K562 (cell line): ENCODE measurements at regions not wholly inside any gene's neighbourhood (a gene's known extent, or its start where the extent isn't known, plus 50 kb on each side); places are given as distances from the start of the nearest gene placed in this dataset.

Source experiments
- ATAC-seq: fragments of 200-7000 bp; cut with Tn5 transposase; 3 replicates; pipeline ENCODE4 v1.9.1; 2020; ENCODE audit warnings: moderate library complexity
- BruUV-seq: library from RNA; stranded (reverse); fragments of 400-500 nt; replicated peaks from 2 replicates; lab custom pipeline; 2021; lab: Mats Ljungman, UMichigan
- CTCF ChIA-PET: fragments of 300-600 bp; formaldehyde crosslinking; extraction: SDS; loops from one replicate; lab custom pipeline; 2021; ENCODE audit warnings: low intra/inter-chr PET ratio; lab: Yijun Ruan, JAX
- POLR2A ChIA-PET: fragments of 300-600, 350-650 bp; sonication (Branson Sonifier 250); formaldehyde crosslinking; extraction: SDS; loops from one replicate; lab custom pipeline; 2021; ENCODE audit warnings: antibody characterized with exemption, inconsistent platforms; lab: Yijun Ruan, JAX
- DNase-seq, 4 experiments: peaks; one replicate each; pipeline versions ENCODE4 v3.0.0 to v3.0.0-alpha.2; 2011 to 2018; ENCODE audit warnings: low spot score in 3 of 4, mixed read lengths in 3 of 4; ENCODE audit errors: extremely low read depth in 1 of 4
- FAIRE-seq: peaks from 2 replicates; lab custom pipeline; 2011; peaks lifted over from hg19 to GRCh38; lab: Jason Lieb, UNC
- H2AFZ ChIP-seq: 2 replicates; pipeline ENCODE4 v1.6.0; 2011; ENCODE audit warnings: low read depth, low read length, control low read depth, inconsistent platforms
- H3K27ac ChIP-seq: fragments of 200-600 bp; 3 replicates; pipeline ENCODE4 v1.8.0; 2011; ENCODE audit warnings: low read depth, mild to moderate bottlenecking, control low read depth, inconsistent platforms, low read length, moderate library complexity, mixed read lengths; ENCODE audit errors: extremely low read depth
- H3K27me3 ChIP-seq, 2 experiments: fragments of 300-600 bp in 1 of 2; 2 replicates in 1 of 2; 3 replicates in 1 of 2; pipeline versions ENCODE4 v1.6.0 to v1.8.0; 2011; ENCODE audit warnings: inconsistent platforms in 2 of 2, low read length in 2 of 2, mild to moderate bottlenecking in 1 of 2, mixed read lengths in 1 of 2, moderate library complexity in 1 of 2; ENCODE audit not compliant: control insufficient read depth in 2 of 2, insufficient read depth in 2 of 2
- H3K36me3 ChIP-seq: fragments of 300-600 bp; 3 replicates; pipeline ENCODE4 v1.8.0; 2011; ENCODE audit warnings: mild to moderate bottlenecking, low read length, inconsistent platforms; ENCODE audit not compliant: control insufficient read depth, insufficient read depth
- H3K4me1 ChIP-seq, 2 experiments: fragments of 200-600 bp in 1 of 2; replicated peaks in 1 of 2; 2 replicates in 1 of 2; 3 replicates in 1 of 2; pipeline versions ENCODE4 v1.5.1 to v1.8.0; 2011; ENCODE audit warnings: inconsistent platforms in 2 of 2, low read length in 2 of 2, mild to moderate bottlenecking in 1 of 2, mixed read lengths in 1 of 2, moderate library complexity in 1 of 2; ENCODE audit not compliant: control insufficient read depth in 2 of 2, insufficient read depth in 2 of 2
- H3K4me2 ChIP-seq: 2 replicates; pipeline ENCODE4 v1.6.1; 2011; ENCODE audit warnings: low read length, control low read depth, inconsistent platforms, mixed read lengths; ENCODE audit not compliant: insufficient read depth
- H3K4me3 ChIP-seq: fragments of 200-600 bp; sonication (generic), shearing (Covaris generic); 2 replicates; pipeline ENCODE4 v1.5.1; 2016; ENCODE audit warnings: control low read depth, inconsistent platforms
- H3K79me2 ChIP-seq: fragments of 200-600 bp; 3 replicates; pipeline ENCODE4 v1.8.0; 2011; ENCODE audit warnings: low read length, inconsistent platforms; ENCODE audit not compliant: control insufficient read depth, insufficient read depth
- H3K9ac ChIP-seq, 2 experiments: 2 replicates each; pipeline versions ENCODE4 v1.6.0 to v1.6.1; 2011; ENCODE audit warnings: low read depth in 2 of 2, low read length in 2 of 2, control low read depth in 1 of 2, inconsistent platforms in 1 of 2, mild to moderate bottlenecking in 1 of 2, mixed read lengths in 1 of 2; ENCODE audit not compliant: insufficient read depth in 1 of 2
- H3K9me1 ChIP-seq: one replicate; pipeline ENCODE4 v1.6.0; 2011; ENCODE audit warnings: inconsistent platforms, mild to moderate bottlenecking, low read length, moderate library complexity; ENCODE audit not compliant: control insufficient read depth, insufficient read depth
- H3K9me3 ChIP-seq: replicated peaks from 2 replicates; pipeline ENCODE4 v1.5.1; 2011; ENCODE audit warnings: low read depth, low read length, inconsistent platforms; ENCODE audit not compliant: control insufficient read depth, insufficient read depth
- H4K20me1 ChIP-seq: replicated peaks from 2 replicates; pipeline ENCODE4 v1.6.1; 2011; ENCODE audit warnings: low read length, inconsistent platforms, mixed read lengths; ENCODE audit not compliant: control insufficient read depth, insufficient read depth
- CHCHD3 ChIP-seq: fragments of 250-450 bp; sonication (Bioruptor Pico); IDR thresholded peaks from 2 replicates; pipeline ENCODE4 v2.1.2; 2022; ENCODE audit warnings: mild to moderate bottlenecking
- ETV1 ChIP-seq: fragments of 450-650 bp; conservative IDR thresholded peaks from 2 replicates; pipeline ENCODE4 v1.6.1; 2016; ENCODE audit warnings: missing genetic modification characterization, control low read depth, low read depth, missing compliant biosample characterization
- FUS ChIP-seq: fragments of 200-400 bp; formaldehyde crosslinking; optimal IDR thresholded peaks from 2 replicates; pipeline ENCODE3; 2017; ENCODE audit warnings: low read depth, low read length
- GABPA ChIP-seq: fragments of 200-800 bp; sonication (Bioruptor generic); conservative IDR thresholded peaks from 2 replicates; pipeline ENCODE4 v1.6.1; 2016; ENCODE audit warnings: low read depth, missing genetic modification characterization, missing compliant biosample characterization
- RBM25 ChIP-seq: fragments of 200-400 bp; formaldehyde crosslinking; IDR thresholded peaks from 2 replicates; pipeline ENCODE4 v1.6.1; 2018; ENCODE audit warnings: low read length, low read depth, moderate library complexity; ENCODE audit not compliant: severe bottlenecking
- THRAP3 ChIP-seq: fragments of 450-650 bp; IDR thresholded peaks from 2 replicates; pipeline ENCODE4 v1.6.1; 2016; ENCODE audit warnings: mild to moderate bottlenecking, inconsistent platforms, borderline replicate concordance
- WGBS: fragments of 100-300 bp; shearing (Covaris generic); methylation state at CpG from one replicate; pipeline ENCODE4 v1.1.6; 2016; ENCODE audit warnings: low coverage, mixed read lengths; ENCODE audit not compliant: insufficient coverage; ENCODE audit errors: missing lambda C conversion rate; 5-methylcytosine and 5-hydroxymethylcytosine counted together
- in situ Hi-C: fragments of 300-500 bp; cut with MboI; formaldehyde crosslinking; loops from 4 replicates; pipeline ENCODE4 v1.15.0; 2018; ENCODE audit warnings: inconsistent platforms, mixed read lengths
- intact Hi-C: fragments of 100-400 bp; cut with micrococcal nuclease; formaldehyde crosslinking; loops from 2 replicates; pipeline ENCODE4 v1.14.2; 2022
- TF ChIP-seq, protein P1 (sequence below): fragments of 250-450 bp; sonication (Bioruptor Pico); IDR thresholded peaks from 2 replicates; pipeline ENCODE4 v1.6.1; 2021; ENCODE audit warnings: mild to moderate bottlenecking
- TF ChIP-seq, protein P2 (sequence below): sonication (generic); formaldehyde crosslinking; IDR thresholded peaks from 2 replicates; pipeline ENCODE4 v1.8.0; 2022; ENCODE audit warnings: mild to moderate bottlenecking, missing genetic modification reagents
- TF ChIP-seq, protein P3 (sequence below): fragments of 450-650 bp; formaldehyde crosslinking; IDR thresholded peaks from 2 replicates; pipeline ENCODE4 v1.4.0; 2020; ENCODE audit warnings: mild to moderate bottlenecking, moderate library complexity
- TF ChIP-seq, protein P4 (sequence below): sonication (generic); formaldehyde crosslinking; IDR thresholded peaks from 2 replicates; pipeline ENCODE4 v1.8.1; 2023; ENCODE audit warnings: mild to moderate bottlenecking, missing genetic modification reagents

DNA sequence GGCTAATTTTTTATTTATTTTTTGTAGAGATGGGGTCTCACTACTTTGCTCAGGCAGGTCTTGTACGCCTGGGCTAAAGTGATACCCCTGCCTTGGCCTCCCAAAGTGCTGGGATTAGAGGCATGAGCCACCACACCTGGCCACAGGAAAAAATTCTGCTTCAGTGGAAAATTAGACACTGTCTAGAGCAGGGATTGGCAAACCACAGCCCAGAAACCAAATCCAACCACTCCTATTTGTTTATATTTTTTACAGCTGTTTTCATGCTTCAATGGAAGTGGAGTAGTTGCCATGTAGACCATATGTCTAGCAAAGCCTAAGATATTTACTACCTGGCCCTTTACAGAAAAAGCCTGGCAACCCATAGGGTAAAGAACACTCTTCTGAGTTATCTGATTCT lies 123.7 kb upstream of the MRI1 start (continued):
- TF ChIP-seq THRAP3 (no peak), ETV1 (tag) (no peak)
- TF ChIP-seq, protein P1, sequence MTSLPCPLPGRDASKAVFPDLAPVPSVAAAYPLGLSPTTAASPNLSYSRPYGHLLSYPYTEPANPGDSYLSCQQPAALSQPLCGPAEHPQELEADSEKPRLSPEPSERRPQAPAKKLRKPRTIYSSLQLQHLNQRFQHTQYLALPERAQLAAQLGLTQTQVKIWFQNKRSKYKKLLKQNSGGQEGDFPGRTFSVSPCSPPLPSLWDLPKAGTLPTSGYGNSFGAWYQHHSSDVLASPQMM (CRISPR knock-in tag) = no peak

DNA sequence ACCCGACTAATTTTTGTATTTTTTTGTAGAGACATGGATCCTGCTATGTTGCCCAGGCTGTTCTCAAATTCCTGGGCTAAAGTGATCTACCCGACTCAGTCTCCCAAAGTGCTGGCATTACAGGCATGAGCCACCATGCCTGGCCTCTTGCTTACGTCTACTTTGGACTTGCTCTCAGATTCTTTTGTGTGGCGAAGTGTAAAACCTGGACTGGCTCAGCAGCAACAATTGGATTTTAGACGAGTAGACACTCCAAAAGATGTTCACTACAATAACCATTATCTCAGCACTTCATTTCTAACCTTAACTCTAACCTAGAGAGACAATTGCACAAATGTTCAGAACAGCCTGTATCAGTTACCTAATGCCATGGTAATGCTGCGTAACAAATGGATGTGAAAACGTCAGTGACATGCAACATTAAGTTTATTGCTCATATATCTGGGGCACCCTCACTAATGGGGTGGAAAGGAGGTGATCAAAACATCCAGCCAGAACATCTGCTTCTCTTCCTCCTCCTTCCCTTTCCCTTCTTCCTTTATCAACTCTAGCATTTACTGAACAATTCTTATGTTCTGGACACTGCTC lies 124.9 kb upstream of the MRI1 start:
- Histone ChIP-seq H3K4me3 (no peak overlapping the region), H3K27ac (no peak overlapping the region), H3K4me2 (no peak overlapping the region), H4K20me1 (no peaks in the 10 kb centered on the region), H3K36me3 (no peaks in the 10 kb centered on the region), H2AFZ (no peak overlapping the region), H3K9ac (no peak overlapping the region)
- in situ Hi-C loops (no loop called here), intact Hi-C loops (no loop called here)
- DNase-seq (no peak), FAIRE-seq (no peak), ATAC-seq (no peak)
- WGBS = 1% methylated on average over 7 of the region's 7 CpGs
- ChIA-PET POLR2A (no interaction called here), CTCF (no interaction called here)
- TF ChIP-seq FUS (no peak), CHCHD3 (CRISPR knock-in tag) (no peak), GABPA (no peak), RBM25 (no peak)
- TF ChIP-seq, protein P2, sequence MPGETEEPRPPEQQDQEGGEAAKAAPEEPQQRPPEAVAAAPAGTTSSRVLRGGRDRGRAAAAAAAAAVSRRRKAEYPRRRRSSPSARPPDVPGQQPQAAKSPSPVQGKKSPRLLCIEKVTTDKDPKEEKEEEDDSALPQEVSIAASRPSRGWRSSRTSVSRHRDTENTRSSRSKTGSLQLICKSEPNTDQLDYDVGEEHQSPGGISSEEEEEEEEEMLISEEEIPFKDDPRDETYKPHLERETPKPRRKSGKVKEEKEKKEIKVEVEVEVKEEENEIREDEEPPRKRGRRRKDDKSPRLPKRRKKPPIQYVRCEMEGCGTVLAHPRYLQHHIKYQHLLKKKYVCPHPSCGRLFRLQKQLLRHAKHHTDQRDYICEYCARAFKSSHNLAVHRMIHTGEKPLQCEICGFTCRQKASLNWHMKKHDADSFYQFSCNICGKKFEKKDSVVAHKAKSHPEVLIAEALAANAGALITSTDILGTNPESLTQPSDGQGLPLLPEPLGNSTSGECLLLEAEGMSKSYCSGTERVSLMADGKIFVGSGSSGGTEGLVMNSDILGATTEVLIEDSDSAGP (CRISPR knock-in tag) = no peak
- TF ChIP-seq, protein P3, sequence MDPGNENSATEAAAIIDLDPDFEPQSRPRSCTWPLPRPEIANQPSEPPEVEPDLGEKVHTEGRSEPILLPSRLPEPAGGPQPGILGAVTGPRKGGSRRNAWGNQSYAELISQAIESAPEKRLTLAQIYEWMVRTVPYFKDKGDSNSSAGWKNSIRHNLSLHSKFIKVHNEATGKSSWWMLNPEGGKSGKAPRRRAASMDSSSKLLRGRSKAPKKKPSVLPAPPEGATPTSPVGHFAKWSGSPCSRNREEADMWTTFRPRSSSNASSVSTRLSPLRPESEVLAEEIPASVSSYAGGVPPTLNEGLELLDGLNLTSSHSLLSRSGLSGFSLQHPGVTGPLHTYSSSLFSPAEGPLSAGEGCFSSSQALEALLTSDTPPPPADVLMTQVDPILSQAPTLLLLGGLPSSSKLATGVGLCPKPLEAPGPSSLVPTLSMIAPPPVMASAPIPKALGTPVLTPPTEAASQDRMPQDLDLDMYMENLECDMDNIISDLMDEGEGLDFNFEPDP = no peak
- TF ChIP-seq, protein P4, sequence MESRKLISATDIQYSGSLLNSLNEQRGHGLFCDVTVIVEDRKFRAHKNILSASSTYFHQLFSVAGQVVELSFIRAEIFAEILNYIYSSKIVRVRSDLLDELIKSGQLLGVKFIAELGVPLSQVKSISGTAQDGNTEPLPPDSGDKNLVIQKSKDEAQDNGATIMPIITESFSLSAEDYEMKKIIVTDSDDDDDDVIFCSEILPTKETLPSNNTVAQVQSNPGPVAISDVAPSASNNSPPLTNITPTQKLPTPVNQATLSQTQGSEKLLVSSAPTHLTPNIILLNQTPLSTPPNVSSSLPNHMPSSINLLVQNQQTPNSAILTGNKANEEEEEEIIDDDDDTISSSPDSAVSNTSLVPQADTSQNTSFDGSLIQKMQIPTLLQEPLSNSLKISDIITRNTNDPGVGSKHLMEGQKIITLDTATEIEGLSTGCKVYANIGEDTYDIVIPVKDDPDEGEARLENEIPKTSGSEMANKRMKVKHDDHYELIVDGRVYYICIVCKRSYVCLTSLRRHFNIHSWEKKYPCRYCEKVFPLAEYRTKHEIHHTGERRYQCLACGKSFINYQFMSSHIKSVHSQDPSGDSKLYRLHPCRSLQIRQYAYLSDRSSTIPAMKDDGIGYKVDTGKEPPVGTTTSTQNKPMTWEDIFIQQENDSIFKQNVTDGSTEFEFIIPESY (CRISPR knock-in tag) = no peak
- TF ChIP-seq, all 486 proteins: peak for 0
- H3K27me3 ChIP-seq = peaks cover 0 to 5% of the 10 kb centered on the region in 2 experiments; a peak in 3 of 5 replicates
- no TSS peak for BruUV-seq
- H3K9me3 ChIP-seq = peaks cover 4% of the 10 kb centered on the region
- no peaks in the 10 kb centered on the region for H3K79me2 ChIP-seq
- no peaks in the 10 kb centered on the region for H3K4me1 ChIP-seq
- H3K9me1 ChIP-seq = no peaks in the 10 kb centered on the region
